ENCODE measurements at regions not wholly inside any gene's neighbourhood (a gene's known extent, or its start where the extent isn't known, plus 50 kb on each side); places are given as distances from the start of the nearest gene placed in this dataset.
A peak's percentile ranks its signal among the peaks of the same experiment; 100 is the strongest.

GRCh38 chr12:127767656-127768055 is 499.3 kb upstream of the TMEM132C start:
- Histone ChIP-seq H3K27ac (replicated peaks in 1 of 4) (no peak overlapping the region), H3K9me3 (peaks cover 0 to 4% (median 0%) of the 10 kb centered on the region in 4 donors), H3K36me3 (no peaks in the 10 kb centered on the region), H3K4me1 (peaks cover 0 to 11% (median 6%) of the 10 kb centered on the region in 4 donors), H3K4me3 (no peak overlapping the region), H3K27me3 (no peaks in the 10 kb centered on the region)
- TF ChIP-seq POLR2A (IDR thresholded peaks at IDR 0.05; ENCODE audit: low read depth) (no peak), POLR2AphosphoS5 (IDR thresholded peaks at IDR 0.05) (no peak), EP300 (IDR thresholded peaks at IDR 0.05) (no peak), CTCF (IDR thresholded peaks at IDR 0.05) (no peak)
- WGBS, result 26% methylated on average over 1 of the region's 1 CpG
- intact Hi-C loops (cut with DNase I), result no loop called here
- no peak for DNase-seq (ENCODE audit: extremely low spot score)

- Histone ChIP-seq H3K4me1 (peaks cover 0 to 11% (median 7%) of the 10 kb centered on the region in 4 donors), H3K27me3 (no peaks in the 10 kb centered on the region), H3K36me3 (no peaks in the 10 kb centered on the region), H3K27ac (replicated peaks in 1 of 4) (no peak overlapping the region), H3K9me3 (no peaks in the 10 kb centered on the region), H3K4me3 (no peak overlapping the region)
- DNase-seq (ENCODE audit: extremely low spot score), result no peak
- WGBS, result 76% methylated on average over 8 of the region's 8 CpGs
- intact Hi-C loops (cut with DNase I), result no loop called here
- TF ChIP-seq POLR2AphosphoS5 (IDR thresholded peaks at IDR 0.05) (no peak), POLR2A (IDR thresholded peaks at IDR 0.05; ENCODE audit: low read depth) (no peak), EP300 (IDR thresholded peaks at IDR 0.05) (no peak), CTCF (IDR thresholded peaks at IDR 0.05) (no peak)
Measured at GRCh38 chr12:127770118-127770517, 496.9 kb upstream of the TMEM132C start.

- no peaks in the 10 kb centered on the region for H3K27me3 ChIP-seq
- H3K27ac ChIP-seq (replicated peaks in 1 of 4), result no peak overlapping the region
- no peak for DNase-seq (ENCODE audit: extremely low spot score)
- TF ChIP-seq POLR2AphosphoS5 (IDR thresholded peaks at IDR 0.05) (no peak), EP300 (IDR thresholded peaks at IDR 0.05) (no peak), POLR2A (IDR thresholded peaks at IDR 0.05; ENCODE audit: low read depth) (no peak), CTCF (IDR thresholded peaks at IDR 0.05) (no peak)
- no peaks in the 10 kb centered on the region for H3K36me3 ChIP-seq
- no peaks in the 10 kb centered on the region for H3K9me3 ChIP-seq
- peaks cover 0 to 11% (median 7%) of the 10 kb centered on the region in 4 donors for H3K4me1 ChIP-seq
- WGBS, result 40% methylated on average over 3 of the region's 3 CpGs
- H3K4me3 ChIP-seq, result no peak overlapping the region
- intact Hi-C loops (cut with DNase I), result no loop called here
Measured at GRCh38 chr12:127771546-127771945, 495.4 kb upstream of the TMEM132C start.

GRCh38 chr12:127773520-127773919 is 493.4 kb upstream of the TMEM132C start:
- TF ChIP-seq EP300 (IDR thresholded peaks at IDR 0.05), result no peak
- TF ChIP-seq CTCF (IDR thresholded peaks at IDR 0.05), result peak in 1 of 3 experiments; percentile 11
- TF ChIP-seq POLR2A (IDR thresholded peaks at IDR 0.05; ENCODE audit: low read depth), result no peak
- no peak for TF ChIP-seq POLR2AphosphoS5 (IDR thresholded peaks at IDR 0.05)
- no peaks in the 10 kb centered on the region for H3K36me3 ChIP-seq
- H3K4me1 ChIP-seq, result peaks cover 0 to 11% (median 5%) of the 10 kb centered on the region in 4 donors
- no peak overlapping the region for H3K4me3 ChIP-seq
- no peaks in the 10 kb centered on the region for H3K9me3 ChIP-seq
- intact Hi-C loops (cut with DNase I), result no loop called here
- H3K27ac ChIP-seq (replicated peaks in 1 of 4), result no peak overlapping the region
- no peaks in the 10 kb centered on the region for H3K27me3 ChIP-seq
- 24% methylated on average over 6 of the region's 6 CpGs for WGBS
- peak; percentile 66 for DNase-seq (ENCODE audit: extremely low spot score)

GRCh38 chr12:127774828-127775227 is 492.1 kb upstream of the TMEM132C start:
- peak; percentile 77 for DNase-seq (ENCODE audit: extremely low spot score)

More at GRCh38 chr12:127774828-127775227, 492.1 kb upstream of the TMEM132C start:
- no peaks in the 10 kb centered on the region for H3K9me3 ChIP-seq
- peaks cover 0 to 11% (median 5%) of the 10 kb centered on the region in 4 donors for H3K4me1 ChIP-seq
- TF ChIP-seq POLR2A (IDR thresholded peaks at IDR 0.05; ENCODE audit: low read depth), result no peak
- TF ChIP-seq POLR2AphosphoS5 (IDR thresholded peaks at IDR 0.05), result peak in 1 of 2 donors; percentile 19
- TF ChIP-seq EP300 (IDR thresholded peaks at IDR 0.05), result no peak
- TF ChIP-seq CTCF (IDR thresholded peaks at IDR 0.05), result no peak
- no peaks in the 10 kb centered on the region for H3K36me3 ChIP-seq
- intact Hi-C loops (cut with DNase I), result no loop called here
- H3K4me3 ChIP-seq, result no peak overlapping the region
- peak overlapping the region in 2 of 4 donors; percentile 25 to 46 for H3K27ac ChIP-seq (replicated peaks in 1 of 4)
- 46% methylated on average over 5 of the region's 5 CpGs for WGBS
- H3K27me3 ChIP-seq, result no peaks in the 10 kb centered on the region
